GM12891 (cell line): ENCODE measurements at regions not wholly inside any gene's neighbourhood (a gene's known extent, or its start where the extent isn't known, plus 50 kb on each side); places are given as distances from the start of the nearest gene placed in this dataset.

Experiments
- PAX5 ChIP-seq: IDR thresholded peaks from 2 replicates; pipeline ENCODE4 v1.6.1; 2011; ENCODE audit warnings: low read length, moderate library complexity, mild to moderate bottlenecking; ENCODE audit not compliant: insufficient read depth, severe bottlenecking
- POLR2A ChIP-seq: IDR thresholded peaks from 2 replicates; pipeline ENCODE4 v1.6.1; 2011; ENCODE audit warnings: low read depth, low read length, control low read depth
- POLR2AphosphoS5 ChIP-seq: IDR thresholded peaks from 2 replicates; pipeline ENCODE4 v1.6.1; 2011; ENCODE audit warnings: low read depth, low read length, control low read depth
- SPI1 ChIP-seq: IDR thresholded peaks from 2 replicates; pipeline ENCODE4 v1.6.1; 2011; ENCODE audit warnings: low read depth, low read length, control low read depth
- TAF1 ChIP-seq: IDR thresholded peaks from 2 replicates; pipeline ENCODE4 v1.6.1; 2011; ENCODE audit warnings: low read depth, low read length, control low read depth

GRCh38 chr11:130813638-130814037 is 102.6 kb downstream of the SNX19 start:
- TF ChIP-seq POLR2A, result no peak
- TF ChIP-seq POLR2AphosphoS5, result no peak
- TF ChIP-seq TAF1, result no peak
- no peak for TF ChIP-seq SPI1
- no peak for TF ChIP-seq PAX5
